H9 (cell line): ENCODE measurements at regions not wholly inside any gene's neighbourhood (a gene's known extent, or its start where the extent isn't known, plus 50 kb on each side); places are given as distances from the start of the nearest gene placed in this dataset.
"Not testable (repeated sequence)": the region's sequence is repeated elsewhere in the genome, so short reads cannot be mapped to it uniquely, and the experiment has no call there.

Experiments used
- DNase-seq: peaks from one replicate; pipeline ENCODE4 v3.0.0-alpha.2; 2017
- H2AFZ ChIP-seq: one replicate; pipeline ENCODE4 v1.6.1; 2013; ENCODE audit warnings: mild to moderate bottlenecking, low read length, control low read depth, moderate library complexity
- H2AK5ac ChIP-seq: 2 replicates; pipeline ENCODE4 v1.6.1; 2013; ENCODE audit warnings: low read length, control low read depth, mixed read lengths; ENCODE audit not compliant: insufficient read length
- H2BK120ac ChIP-seq: one replicate; pipeline ENCODE4 v1.6.1; 2013; ENCODE audit warnings: low read depth, mild to moderate bottlenecking, low read length, control low read depth, inconsistent platforms; ENCODE audit not compliant: poor library complexity, severe bottlenecking
- H2BK12ac ChIP-seq: 2 replicates; pipeline ENCODE4 v1.6.1; 2013; ENCODE audit warnings: low read length, control low read depth, mixed read lengths, low read depth; ENCODE audit not compliant: insufficient read length
- H2BK15ac ChIP-seq: 2 replicates; pipeline ENCODE4 v1.6.1; 2013; ENCODE audit warnings: low read depth, low read length, control low read depth
- H2BK20ac ChIP-seq: one replicate; pipeline ENCODE4 v1.6.1; 2013; ENCODE audit warnings: low read depth, mild to moderate bottlenecking, low read length, control low read depth, inconsistent platforms; ENCODE audit not compliant: poor library complexity, severe bottlenecking
- H2BK5ac ChIP-seq: 2 replicates; pipeline ENCODE4 v1.6.1; 2013; ENCODE audit warnings: low read length, control low read depth, mixed read lengths; ENCODE audit not compliant: insufficient read length
- H3K14ac ChIP-seq: 2 replicates; pipeline ENCODE4 v1.6.1; 2013; ENCODE audit warnings: low read length, control low read depth; ENCODE audit not compliant: insufficient read depth
- H3K18ac ChIP-seq: 2 replicates; pipeline ENCODE4 v1.6.1; 2013; ENCODE audit warnings: low read depth, mild to moderate bottlenecking, mixed read lengths, low read length, control low read depth; ENCODE audit not compliant: insufficient read length
- H3K23ac ChIP-seq: 2 replicates; pipeline ENCODE4 v1.6.1; 2013; ENCODE audit warnings: low read length, control low read depth, mixed read lengths, low read depth; ENCODE audit not compliant: insufficient read length
- H3K23me2 ChIP-seq: 2 replicates; pipeline ENCODE4 v1.6.1; 2013; ENCODE audit warnings: low read depth, mild to moderate bottlenecking, mixed read lengths, low read length, control low read depth; ENCODE audit not compliant: insufficient read length, poor library complexity, severe bottlenecking
- H3K27ac ChIP-seq: 2 replicates; pipeline ENCODE4 v1.5.1; 2013; ENCODE audit warnings: low read length, control low read depth, mixed read lengths, low read depth; ENCODE audit not compliant: insufficient read length
- H3K27me3 ChIP-seq: 2 replicates; pipeline ENCODE4 v1.6.1; 2013; ENCODE audit warnings: low read length, control low read depth, inconsistent platforms; ENCODE audit not compliant: insufficient read depth
- H3K4ac ChIP-seq: 2 replicates; pipeline ENCODE4 v1.6.1; 2013; ENCODE audit warnings: low read depth, mild to moderate bottlenecking, control low read depth, inconsistent platforms, low read length, moderate library complexity
- H3K4me1 ChIP-seq: 2 replicates; pipeline ENCODE4 v1.6.1; 2013; ENCODE audit warnings: low read length, control low read depth, inconsistent platforms; ENCODE audit not compliant: insufficient read depth
- H3K4me2 ChIP-seq: 2 replicates; pipeline ENCODE4 v1.6.1; 2013; ENCODE audit warnings: low read length, control low read depth, mixed read lengths; ENCODE audit not compliant: insufficient read length, insufficient read depth
- H3K56ac ChIP-seq: 2 replicates; pipeline ENCODE4 v1.6.1; 2013; ENCODE audit warnings: low read depth, mild to moderate bottlenecking, mixed read lengths, low read length, control low read depth; ENCODE audit not compliant: insufficient read length
- H3K79me1 ChIP-seq: 2 replicates; pipeline ENCODE4 v1.6.1; 2013; ENCODE audit warnings: low read depth, mild to moderate bottlenecking, moderate library complexity, low read length, control low read depth, inconsistent platforms; ENCODE audit not compliant: insufficient read depth, poor library complexity, severe bottlenecking
- H3K79me2 ChIP-seq: 2 replicates; pipeline ENCODE4 v1.6.1; 2013; ENCODE audit warnings: low read length, control low read depth, inconsistent platforms; ENCODE audit not compliant: insufficient read depth
- H3K9ac ChIP-seq: 2 replicates; pipeline ENCODE4 v1.6.1; 2013; ENCODE audit warnings: low read length, control low read depth, mixed read lengths; ENCODE audit not compliant: insufficient read length; ENCODE audit errors: extremely low read depth
- H3K9me3 ChIP-seq: one replicate; pipeline ENCODE4 v1.6.1; 2013; ENCODE audit warnings: low read depth, low read length, inconsistent platforms; ENCODE audit not compliant: control insufficient read depth
- H3T11ph ChIP-seq: one replicate; pipeline ENCODE4 v1.6.1; 2013; ENCODE audit warnings: mild to moderate bottlenecking, low read length, control low read depth, inconsistent platforms
- H4K20me1 ChIP-seq: one replicate; pipeline ENCODE4 v1.6.1; 2013; ENCODE audit not compliant: control insufficient read depth, insufficient read length, insufficient read depth
- H4K5ac ChIP-seq: 2 replicates; pipeline ENCODE4 v1.6.1; 2013; ENCODE audit warnings: low read depth, mild to moderate bottlenecking, mixed read lengths, low read length, control low read depth; ENCODE audit not compliant: insufficient read length
- H4K8ac ChIP-seq: replicated peaks from 2 replicates; pipeline ENCODE4 v1.6.1; 2013; ENCODE audit warnings: low read length, control low read depth, mixed read lengths, low read depth; ENCODE audit not compliant: insufficient read length
- H4K91ac ChIP-seq: 2 replicates; pipeline ENCODE4 v1.6.1; 2013; ENCODE audit warnings: low read depth, mild to moderate bottlenecking, moderate library complexity, mixed read lengths, low read length, control low read depth; ENCODE audit not compliant: insufficient read length
- H3K27ac Mint-ChIP-seq, 3 experiments: 2 replicates in 2 of 3; 3 replicates in 1 of 3; pipeline ENCODE4 v1.8.0; 2020 to 2021; ENCODE audit warnings: mixed read lengths in 3 of 3, mild to moderate bottlenecking in 1 of 3, moderate library complexity in 1 of 3
- H3K27me3 Mint-ChIP-seq: 2 replicates; pipeline ENCODE4 v1.8.0; 2021; ENCODE audit warnings: low read depth, mild to moderate bottlenecking, moderate library complexity, mixed read lengths
- H3K36me3 Mint-ChIP-seq, 3 experiments: 2 replicates in 2 of 3; 3 replicates in 1 of 3; pipeline ENCODE4 v1.8.0; 2020 to 2021; ENCODE audit warnings: low read depth in 3 of 3, mixed read lengths in 3 of 3; ENCODE audit not compliant: insufficient read depth in 1 of 3
- H3K4me1 Mint-ChIP-seq, 2 experiments: 2 replicates each; pipeline ENCODE4 v1.8.0; 2020; ENCODE audit warnings: mixed read lengths in 2 of 2
- H3K4me3 Mint-ChIP-seq, 2 experiments: 2 replicates in 1 of 2; 3 replicates in 1 of 2; pipeline ENCODE4 v1.8.0; 2020 to 2021; ENCODE audit warnings: mild to moderate bottlenecking in 2 of 2, mixed read lengths in 2 of 2, moderate library complexity in 1 of 2
- H3K9me3 Mint-ChIP-seq, 2 experiments: 2 replicates in 1 of 2; 3 replicates in 1 of 2; pipeline ENCODE4 v1.8.0; 2020; ENCODE audit warnings: mild to moderate bottlenecking in 2 of 2, mixed read lengths in 2 of 2, moderate library complexity in 1 of 2
- WGBS: extraction: QIAGEN DNeasy Blood & Tissue Kit; methylation state at CpG from one replicate; pipeline ENCODE4 v1.1.7; 2013; ENCODE audit warnings: missing lambda C conversion rate, low lambda C conversion rate, mixed read lengths; ENCODE audit not compliant: insufficient read length; ENCODE audit errors: extremely low coverage; 5-methylcytosine and 5-hydroxymethylcytosine counted together

DNA sequence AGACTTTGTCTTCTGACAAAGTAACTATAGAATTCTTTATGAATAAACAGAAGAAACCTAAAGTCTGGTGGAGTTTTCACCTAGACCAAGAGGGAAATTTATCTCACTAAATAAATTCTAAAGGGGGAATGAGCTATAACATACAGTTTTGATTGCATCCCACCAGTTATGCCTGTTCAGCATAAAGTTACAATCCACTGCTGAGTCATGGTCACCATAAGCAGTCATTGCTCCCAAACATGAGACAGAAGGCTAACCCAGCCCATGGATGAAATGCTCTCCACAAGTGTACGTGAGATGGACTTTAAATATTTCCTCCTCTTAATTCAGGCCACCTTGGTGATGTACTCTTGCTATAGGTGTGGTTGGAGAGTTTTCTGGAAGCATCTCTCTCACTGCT is 96.7 kb upstream of the CCT8L2 start:
- not testable (repeated sequence) for H2BK120ac ChIP-seq, H4K91ac ChIP-seq, H3K4me3 Mint-ChIP-seq, H3K56ac ChIP-seq, H3K4me1 ChIP-seq, H3T11ph ChIP-seq, H3K18ac ChIP-seq, H3K27ac ChIP-seq, H3K9ac ChIP-seq, H2BK20ac ChIP-seq, H3K27me3 ChIP-seq, H3K27me3 Mint-ChIP-seq, H2AK5ac ChIP-seq, H2BK5ac ChIP-seq, H3K14ac ChIP-seq, H3K79me1 ChIP-seq, H2BK15ac ChIP-seq, H3K79me2 ChIP-seq, H2AFZ ChIP-seq, H2BK12ac ChIP-seq, H3K27ac Mint-ChIP-seq, DNase-seq, H4K8ac ChIP-seq, H4K20me1 ChIP-seq, H3K4ac ChIP-seq, H3K23me2 ChIP-seq, H3K4me1 Mint-ChIP-seq, H4K5ac ChIP-seq, H3K23ac ChIP-seq, H3K4me2 ChIP-seq
- H3K9me3 ChIP-seq, result peaks cover 54% of the 10 kb centered on the region
- H3K36me3 Mint-ChIP-seq, result peaks cover 0 to 16% (median 6%) of the 10 kb centered on the region in 3 experiments; a peak in 6 of 7 replicates
- WGBS, result no CpG with 5 or more reads among the region's 1 CpG
- H3K9me3 Mint-ChIP-seq, result peaks cover 93 to 98% of the 10 kb centered on the region in 2 experiments

GRCh38 chr22:16681290-16681689 is 88.7 kb upstream of the CCT8L2 start:
- H2AK5ac ChIP-seq, H2BK12ac ChIP-seq, H3K9me3 ChIP-seq, H4K5ac ChIP-seq, H2BK120ac ChIP-seq, H3T11ph ChIP-seq, H3K4me1 Mint-ChIP-seq, H4K20me1 ChIP-seq, H3K4me1 ChIP-seq, H4K8ac ChIP-seq, H3K79me2 ChIP-seq, H3K4me2 ChIP-seq, H3K27ac ChIP-seq, H3K4ac ChIP-seq, H3K18ac ChIP-seq, H3K9ac ChIP-seq, H3K23me2 ChIP-seq, H2BK5ac ChIP-seq, H3K27me3 ChIP-seq, H3K23ac ChIP-seq, H4K91ac ChIP-seq, H3K27me3 Mint-ChIP-seq, H2BK20ac ChIP-seq, DNase-seq, H2BK15ac ChIP-seq, H3K27ac Mint-ChIP-seq, H3K4me3 Mint-ChIP-seq, H3K14ac ChIP-seq, H2AFZ ChIP-seq, H3K79me1 ChIP-seq, H3K56ac ChIP-seq: not testable (repeated sequence)
- H3K9me3 Mint-ChIP-seq, result peaks cover 74 to 84% of the 10 kb centered on the region in 2 experiments
- peaks cover 3 to 13% (median 7%) of the 10 kb centered on the region in 3 experiments; a peak in 5 of 7 replicates for H3K36me3 Mint-ChIP-seq
- no CpG with 5 or more reads among the region's 1 CpG for WGBS
